DOHH2 (cell line): ENCODE measurements at regions not wholly inside any gene's neighbourhood (a gene's known extent, or its start where the extent isn't known, plus 50 kb on each side); places are given as distances from the start of the nearest gene placed in this dataset.

ENCODE experiments used
- H3F3A ChIP-seq: fragments of 200-600 bp; sonication (generic), shearing (Covaris generic); 2 replicates; pipeline ENCODE4 v1.6.0; 2016; ENCODE audit warnings: antibody characterized with exemption, mild to moderate bottlenecking; ENCODE audit not compliant: control insufficient read depth, insufficient read depth
- H3K27ac ChIP-seq: fragments of 200-600 bp; sonication (generic); 2 replicates; pipeline ENCODE4 v1.5.1; 2014; ENCODE audit warnings: low read depth, mild to moderate bottlenecking, low read length, moderate library complexity
- H3K27me3 ChIP-seq: fragments of 200-600 bp; sonication (generic); 2 replicates; pipeline ENCODE4 v1.6.1; 2014; ENCODE audit warnings: mild to moderate bottlenecking, low read length, mixed read lengths; ENCODE audit not compliant: control insufficient read depth
- H3K36me3 ChIP-seq: fragments of 200-600 bp; sonication (generic); 2 replicates; pipeline ENCODE4 v1.6.1; 2014; ENCODE audit warnings: mild to moderate bottlenecking, low read length, moderate library complexity, mixed read lengths; ENCODE audit not compliant: control insufficient read depth
- H3K4me1 ChIP-seq: fragments of 200-600 bp; sonication (generic); 2 replicates; pipeline ENCODE4 v1.6.1; 2014; ENCODE audit warnings: mild to moderate bottlenecking, low read length, mixed read lengths; ENCODE audit not compliant: control insufficient read depth
- H3K4me2 ChIP-seq: fragments of 200-600 bp; sonication (generic); 2 replicates; pipeline ENCODE4 v1.6.0; 2014; ENCODE audit warnings: mild to moderate bottlenecking, low read length, moderate library complexity
- H3K4me3 ChIP-seq: fragments of 200-600 bp; sonication (generic); 2 replicates; pipeline ENCODE4 v1.5.1; 2014; ENCODE audit warnings: mild to moderate bottlenecking, low read length, mixed read lengths
- H3K79me2 ChIP-seq: fragments of 200-600 bp; sonication (generic); 2 replicates; pipeline ENCODE4 v1.6.1; 2014; ENCODE audit warnings: mild to moderate bottlenecking, low read length, mixed read lengths; ENCODE audit not compliant: control insufficient read depth
- H3K9me2 ChIP-seq: fragments of 200-600 bp; sonication (generic); replicated peaks from 2 replicates; pipeline ENCODE4 v1.6.1; 2014; ENCODE audit warnings: mild to moderate bottlenecking, low read length, mixed read lengths; ENCODE audit not compliant: control insufficient read depth
- H3K9me3 ChIP-seq: fragments of 200-600 bp; sonication (generic); 2 replicates; pipeline ENCODE4 v1.6.1; 2014; ENCODE audit warnings: antibody characterized with exemption, low read length, mixed read lengths; ENCODE audit not compliant: control insufficient read depth, insufficient read depth
- H4K20me1 ChIP-seq: fragments of 200-600 bp; sonication (generic); 2 replicates; pipeline ENCODE4 v1.6.0; 2014; ENCODE audit warnings: low read depth, mild to moderate bottlenecking, antibody characterized with exemption, low read length, moderate library complexity; ENCODE audit not compliant: control insufficient read depth, insufficient read depth
- EZH2phosphoT487 ChIP-seq: fragments of 200-600 bp; sonication (generic); IDR thresholded peaks from 2 replicates; pipeline ENCODE4 v1.6.1; 2017; ENCODE audit warnings: borderline replicate concordance, mild to moderate bottlenecking, antibody characterized with exemption, low read length, moderate library complexity, mixed read lengths
- TF ChIP-seq, protein P1 (sequence below): fragments of 200-600 bp; sonication (generic); IDR thresholded peaks from one replicate; pipeline ENCODE4 v1.5.1; 2014; ENCODE audit warnings: antibody characterized with exemption, mild to moderate bottlenecking, low read depth, low read length; ENCODE audit not compliant: poor library complexity, severe bottlenecking

DNA sequence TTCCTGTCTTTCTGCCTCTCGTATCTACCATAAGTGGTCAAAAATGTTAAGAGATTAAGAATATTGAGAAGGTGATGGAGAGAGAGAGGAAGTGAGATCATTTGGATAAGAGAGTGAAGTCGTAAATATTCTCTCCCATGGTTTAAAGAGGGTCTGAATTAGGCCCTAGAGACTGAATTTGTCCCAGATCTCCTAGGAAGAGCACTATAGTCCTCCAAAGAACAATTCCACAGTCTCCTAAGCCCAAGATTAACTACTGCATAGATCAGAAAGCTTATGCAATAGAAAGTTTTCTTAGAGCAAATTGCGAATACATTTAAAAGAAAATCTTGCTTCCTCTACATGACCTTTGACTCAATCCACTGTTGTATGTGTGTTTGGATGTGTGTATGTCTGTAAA is 598.8 kb downstream of the TUSC7 start:
- Histone ChIP-seq H4K20me1 (no peaks in the 10 kb centered on the region), H3F3A (no peaks in the 10 kb centered on the region), H3K4me2 (no peak overlapping the region), H3K27me3 (no peaks in the 10 kb centered on the region), H3K9me2 (no peaks in the 10 kb centered on the region), H3K4me1 (peaks cover 4% of the 10 kb centered on the region; the same call in 1 of the 2 replicates), H3K27ac (no peak overlapping the region), H3K9me3 (no peaks in the 10 kb centered on the region), H3K79me2 (no peaks in the 10 kb centered on the region), H3K4me3 (no peak overlapping the region), H3K36me3 (no peaks in the 10 kb centered on the region)
- no peak for TF ChIP-seq EZH2phosphoT487
- TF ChIP-seq, protein P1, sequence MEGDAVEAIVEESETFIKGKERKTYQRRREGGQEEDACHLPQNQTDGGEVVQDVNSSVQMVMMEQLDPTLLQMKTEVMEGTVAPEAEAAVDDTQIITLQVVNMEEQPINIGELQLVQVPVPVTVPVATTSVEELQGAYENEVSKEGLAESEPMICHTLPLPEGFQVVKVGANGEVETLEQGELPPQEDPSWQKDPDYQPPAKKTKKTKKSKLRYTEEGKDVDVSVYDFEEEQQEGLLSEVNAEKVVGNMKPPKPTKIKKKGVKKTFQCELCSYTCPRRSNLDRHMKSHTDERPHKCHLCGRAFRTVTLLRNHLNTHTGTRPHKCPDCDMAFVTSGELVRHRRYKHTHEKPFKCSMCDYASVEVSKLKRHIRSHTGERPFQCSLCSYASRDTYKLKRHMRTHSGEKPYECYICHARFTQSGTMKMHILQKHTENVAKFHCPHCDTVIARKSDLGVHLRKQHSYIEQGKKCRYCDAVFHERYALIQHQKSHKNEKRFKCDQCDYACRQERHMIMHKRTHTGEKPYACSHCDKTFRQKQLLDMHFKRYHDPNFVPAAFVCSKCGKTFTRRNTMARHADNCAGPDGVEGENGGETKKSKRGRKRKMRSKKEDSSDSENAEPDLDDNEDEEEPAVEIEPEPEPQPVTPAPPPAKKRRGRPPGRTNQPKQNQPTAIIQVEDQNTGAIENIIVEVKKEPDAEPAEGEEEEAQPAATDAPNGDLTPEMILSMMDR = no peak

DNA sequence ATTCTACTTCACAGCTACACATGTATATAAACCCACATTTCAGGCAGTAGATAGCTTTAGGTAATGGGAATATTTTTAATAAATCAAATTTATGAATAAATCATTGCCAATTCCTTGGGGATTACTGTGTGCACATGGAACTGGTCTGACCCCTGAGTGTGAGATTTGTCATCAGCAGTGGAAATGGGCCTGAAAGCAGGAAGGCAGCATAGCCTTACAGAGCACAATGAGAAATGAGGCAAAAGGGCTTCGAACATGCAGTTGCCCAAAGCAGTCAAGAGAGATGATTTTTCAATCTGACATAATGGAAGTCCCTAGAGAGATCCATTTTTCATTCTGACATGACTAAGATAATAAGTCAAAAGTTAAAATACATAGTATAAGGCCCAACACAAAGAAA is 599.2 kb downstream of the TUSC7 start:
- no peak for TF ChIP-seq EZH2phosphoT487
- TF ChIP-seq, protein P1 = no peak
- H3K27me3 ChIP-seq = no peaks in the 10 kb centered on the region
- no peak overlapping the region for H3K27ac ChIP-seq
- no peak overlapping the region for H3K4me3 ChIP-seq
- no peaks in the 10 kb centered on the region for H3K9me2 ChIP-seq
- H3K4me2 ChIP-seq = no peak overlapping the region
- no peaks in the 10 kb centered on the region for H3K9me3 ChIP-seq
- peaks cover 4% of the 10 kb centered on the region; the same call in 1 of the 2 replicates for H3K4me1 ChIP-seq
- H3K79me2 ChIP-seq = no peaks in the 10 kb centered on the region
- H3F3A ChIP-seq = no peaks in the 10 kb centered on the region
- no peaks in the 10 kb centered on the region for H3K36me3 ChIP-seq
- no peaks in the 10 kb centered on the region for H4K20me1 ChIP-seq

DNA sequence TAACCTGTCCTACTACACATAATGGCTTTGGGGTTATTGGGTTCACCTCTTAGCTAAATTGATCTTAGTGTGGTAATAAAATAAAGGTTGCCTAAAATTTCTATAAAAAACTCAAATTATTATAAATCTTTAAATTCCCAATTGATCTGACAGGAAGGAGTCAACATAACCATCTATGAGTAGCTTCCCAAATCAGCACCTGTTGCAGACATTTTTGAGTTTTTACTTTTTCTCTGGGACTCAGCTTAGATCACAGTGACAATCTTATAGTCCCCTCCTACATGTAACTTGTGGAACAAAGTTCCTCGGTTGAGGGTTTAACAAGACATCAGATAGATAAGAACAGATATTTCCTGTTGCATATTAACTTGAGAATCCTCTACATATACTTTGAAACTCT is 601.0 kb downstream of the TUSC7 start:
- Histone ChIP-seq H4K20me1 (no peaks in the 10 kb centered on the region), H3K4me3 (no peak overlapping the region), H3K79me2 (no peaks in the 10 kb centered on the region), H3K36me3 (no peaks in the 10 kb centered on the region), H3K4me2 (no peak overlapping the region), H3F3A (no peaks in the 10 kb centered on the region), H3K9me2 (no peaks in the 10 kb centered on the region), H3K27ac (no peak overlapping the region), H3K27me3 (no peaks in the 10 kb centered on the region), H3K4me1 (peaks cover 4% of the 10 kb centered on the region; the same call in 1 of the 2 replicates), H3K9me3 (no peaks in the 10 kb centered on the region)
- TF ChIP-seq, protein P1 = no peak
- TF ChIP-seq EZH2phosphoT487 = no peak
